ENCODE measurements at regions not wholly inside any gene's neighbourhood (a gene's known extent, or its start where the extent isn't known, plus 50 kb on each side); places are given as distances from the start of the nearest gene placed in this dataset.
"Not testable (repeated sequence)": the region's sequence is repeated elsewhere in the genome, so short reads cannot be mapped to it uniquely, and the experiment has no call there.

DNA sequence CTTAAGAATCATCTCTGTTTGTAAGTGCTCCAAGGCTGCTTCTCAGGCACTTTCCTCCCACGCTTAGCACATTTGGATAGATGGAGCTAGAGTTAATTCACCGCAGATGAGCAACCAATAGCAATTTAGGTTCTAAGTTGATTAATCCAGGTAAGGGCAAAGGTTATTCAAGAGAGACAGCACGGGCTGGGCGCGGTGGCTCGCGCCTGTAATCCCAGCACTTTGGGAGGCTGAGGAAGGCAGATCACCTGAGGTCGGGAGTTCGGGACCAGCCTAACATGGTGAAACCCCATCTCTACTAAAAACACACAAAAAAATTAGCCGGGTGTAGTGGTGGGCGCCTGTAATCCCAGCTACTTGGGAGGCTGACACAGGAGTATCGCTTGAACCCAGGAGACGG, 54.5 kb upstream of the UNC13C start:
- DNase-seq = not testable (repeated sequence)

DNA sequence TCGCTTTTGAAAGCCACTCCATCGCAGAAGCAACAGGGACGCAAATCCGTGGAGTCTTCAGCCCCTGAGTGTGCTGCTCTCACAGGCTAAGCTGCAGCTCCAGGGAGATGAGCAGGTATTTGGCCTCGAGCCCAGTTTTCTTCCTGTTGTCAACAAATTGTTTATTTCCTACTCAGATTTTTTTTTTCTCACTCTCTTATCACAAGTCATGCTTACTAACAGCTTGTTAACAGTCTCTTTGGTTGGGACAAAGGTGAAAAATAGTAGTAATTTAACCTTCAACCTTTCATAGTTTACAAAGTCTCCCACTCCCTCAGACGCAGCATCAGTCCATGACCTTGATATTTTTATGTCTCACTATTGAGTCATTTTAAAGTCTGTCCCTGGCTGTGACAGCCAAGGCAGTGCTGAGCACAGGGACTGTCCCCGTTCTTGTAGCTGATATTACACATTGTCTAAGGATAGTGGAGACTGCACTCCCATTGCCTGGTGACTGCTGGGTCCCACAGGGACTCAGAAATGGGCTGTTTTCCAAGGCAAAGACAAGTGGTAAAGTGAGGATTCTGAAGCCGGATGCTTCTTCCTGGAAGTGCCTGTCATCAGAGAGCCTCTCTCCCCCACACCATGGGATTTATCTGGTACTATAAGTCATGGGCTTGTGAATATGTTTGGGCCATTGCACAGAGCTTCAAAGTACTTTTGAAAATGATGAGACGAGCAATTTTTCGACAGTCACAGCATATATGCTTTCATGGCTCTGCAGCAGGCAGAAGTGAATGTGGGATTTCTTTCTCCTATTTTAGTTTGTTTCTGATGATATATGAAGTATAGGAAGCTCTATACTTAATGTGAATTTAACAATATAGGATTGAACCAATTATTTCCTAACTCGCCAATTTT, 59.8 kb upstream of the UNC13C start:
- DNase-seq = no peak

DNA sequence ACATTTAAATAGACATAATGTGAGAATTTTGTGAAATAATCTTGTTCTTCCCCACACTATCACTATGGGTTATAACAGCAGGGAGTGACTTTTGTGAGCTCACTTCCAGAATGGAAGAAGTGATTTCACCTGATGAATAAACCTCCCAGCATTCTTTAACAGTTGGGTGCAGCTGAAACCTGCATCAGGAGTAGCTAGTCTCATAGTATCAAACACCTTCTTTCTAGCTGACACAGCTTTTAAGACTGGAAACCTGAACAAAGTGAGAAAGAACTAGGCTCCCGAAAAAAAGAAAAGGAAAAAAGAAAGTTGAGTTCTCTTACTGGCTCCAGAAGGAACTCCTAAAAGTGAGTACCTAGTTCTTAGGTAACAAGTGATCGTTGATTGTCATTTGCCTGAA, 61.1 kb upstream of the UNC13C start:
- no peak for DNase-seq

DNA sequence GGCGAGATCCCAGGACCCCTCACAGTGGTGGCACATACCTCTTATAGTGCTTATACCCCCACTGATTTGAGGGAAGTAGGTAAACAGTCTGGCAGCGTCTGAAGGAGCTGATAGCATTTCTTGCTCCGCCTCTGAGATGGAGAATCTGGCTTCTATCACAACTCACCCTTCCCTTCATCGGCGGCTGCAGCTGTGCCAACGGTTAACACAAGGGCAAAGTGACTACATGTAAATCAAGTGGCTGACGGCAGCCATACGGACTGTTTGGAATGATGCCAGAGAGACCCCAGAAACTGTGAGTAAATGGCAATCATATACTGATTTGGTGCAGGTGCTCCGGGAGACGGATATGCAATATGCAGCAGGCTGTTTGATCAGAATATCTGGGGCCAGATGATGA, 66.8 kb upstream of the UNC13C start:
- DNase-seq = no peak

DNA sequence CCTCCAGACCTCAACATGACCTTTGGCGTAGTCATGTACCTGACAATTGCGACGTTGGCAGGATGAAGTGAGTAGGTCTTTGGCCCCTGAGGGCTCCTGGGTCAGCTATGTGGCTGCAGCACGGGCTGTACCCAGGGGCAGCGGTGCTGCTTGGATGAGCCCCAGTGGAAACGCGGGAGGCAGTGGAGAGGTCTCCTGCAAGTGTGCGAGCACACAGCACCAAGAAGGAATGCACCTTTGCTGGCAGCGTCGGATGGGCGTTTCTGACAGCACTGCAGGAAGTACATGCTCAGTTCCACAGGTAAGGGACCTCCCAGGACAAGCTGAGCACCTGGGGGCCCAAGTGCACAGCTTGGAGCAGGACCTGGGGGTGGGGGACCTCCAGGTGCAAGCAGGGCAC, 67.4 kb upstream of the UNC13C start:
- DNase-seq = no peak

DNA sequence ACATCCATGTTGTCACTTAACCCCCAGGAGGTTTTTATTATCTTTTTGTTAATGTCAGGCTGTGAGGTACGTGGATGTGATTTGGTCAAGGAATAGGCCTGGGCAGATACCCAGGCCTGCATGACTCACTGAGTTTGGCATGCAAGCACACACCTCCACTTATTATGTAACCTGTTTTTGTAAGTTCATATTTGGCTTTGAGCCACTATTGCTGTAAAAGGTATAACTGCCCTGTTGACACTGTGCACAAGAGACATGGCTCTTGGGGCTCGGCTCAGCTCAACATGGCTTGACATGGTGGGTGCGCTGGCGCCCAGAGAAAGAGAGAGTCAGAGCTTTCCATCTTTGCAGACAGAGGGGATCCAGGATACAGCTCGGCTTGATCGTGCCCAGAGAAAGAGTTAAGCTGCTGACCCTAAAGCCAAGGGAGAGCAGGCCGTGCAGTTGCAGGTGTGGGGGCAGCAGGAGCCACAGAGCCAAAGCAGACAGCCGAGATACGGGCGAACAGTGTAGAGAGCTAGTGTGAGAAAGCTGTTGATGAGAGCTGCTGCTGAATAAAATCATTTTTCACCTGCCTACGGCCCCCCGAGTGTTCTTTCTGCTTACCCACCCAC, 67.9 kb upstream of the UNC13C start:
- DNase-seq = no peak

DNA sequence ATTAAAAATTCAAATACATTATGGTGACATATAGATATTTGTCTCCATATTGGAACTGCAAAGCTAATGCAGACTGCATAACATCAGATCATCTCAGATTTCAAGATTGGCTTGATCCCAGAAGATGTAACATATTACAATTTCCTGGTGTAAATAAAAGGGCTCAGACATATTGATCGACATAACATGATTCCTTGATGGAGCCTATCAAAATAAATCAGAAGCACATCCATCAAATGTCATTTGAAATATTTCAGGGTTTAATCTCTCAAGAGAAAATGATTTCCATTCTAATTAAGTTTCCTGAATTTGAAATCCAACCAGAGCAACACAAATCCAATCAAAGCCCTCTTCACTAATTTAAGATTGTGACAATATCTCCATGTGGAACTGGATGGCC, 75.1 kb upstream of the UNC13C start:
- no peak for DNase-seq

DNA sequence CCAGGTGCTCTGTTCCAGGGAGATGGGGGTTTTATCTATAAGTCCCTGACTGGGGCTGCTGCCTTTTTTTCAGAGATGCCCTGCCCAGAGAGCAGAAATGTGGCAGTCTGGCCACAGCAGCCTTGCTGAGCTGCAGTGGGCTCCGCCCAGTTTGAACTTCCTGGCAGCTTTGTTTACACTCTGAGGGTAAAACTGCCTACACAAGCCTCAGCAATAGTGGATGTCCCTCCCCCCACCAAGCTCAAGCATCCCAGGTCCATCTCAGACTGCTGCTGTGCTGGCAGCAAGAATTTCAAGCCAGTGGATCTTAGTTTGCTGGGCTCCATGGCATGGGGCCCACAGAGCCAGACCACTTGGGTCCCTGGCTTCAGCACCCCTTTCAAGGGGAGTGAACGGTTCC, 84.8 kb upstream of the UNC13C start:
- not testable (repeated sequence) for DNase-seq

DNA sequence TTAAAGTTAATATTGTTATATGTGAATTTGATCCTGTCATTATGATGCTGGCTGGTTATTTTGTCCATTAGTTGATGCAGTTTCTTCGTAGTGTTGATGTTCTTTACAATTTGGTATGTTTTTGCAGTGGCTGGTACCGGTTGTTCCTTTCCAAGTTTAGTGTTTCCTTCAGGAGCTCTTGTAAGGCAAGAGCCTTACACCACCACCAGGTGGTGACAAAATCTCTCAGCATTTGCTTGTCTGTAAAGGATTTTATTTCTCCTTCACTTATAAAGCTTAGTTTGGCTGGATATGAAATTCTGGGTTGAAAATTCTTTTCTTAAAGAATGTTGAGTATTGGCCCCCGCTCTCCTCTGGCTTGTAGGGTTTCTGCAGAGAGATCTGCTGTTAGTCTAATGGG, 86.4 kb upstream of the UNC13C start:
- DNase-seq = not testable (repeated sequence)

DNA sequence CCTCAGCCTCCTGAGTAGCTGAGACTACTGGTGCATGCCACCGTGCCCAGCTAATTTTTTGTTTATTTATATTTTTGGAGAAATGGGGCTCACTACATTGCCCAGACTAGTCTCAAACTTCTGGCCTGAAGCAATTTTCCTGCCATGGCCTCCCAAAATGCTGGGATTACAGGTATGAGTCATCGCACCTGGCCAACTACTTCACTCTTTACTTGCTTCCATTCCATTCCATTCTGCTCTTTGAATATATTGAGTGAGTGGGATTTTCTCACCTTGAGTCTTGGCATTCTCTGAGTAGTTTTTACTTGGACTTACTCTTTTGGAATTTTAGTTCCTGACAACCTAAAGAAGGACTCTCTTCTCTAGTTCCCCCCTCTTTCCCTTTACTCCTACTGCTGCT, 93.8 kb upstream of the UNC13C start:
- DNase-seq = no peak

DNA sequence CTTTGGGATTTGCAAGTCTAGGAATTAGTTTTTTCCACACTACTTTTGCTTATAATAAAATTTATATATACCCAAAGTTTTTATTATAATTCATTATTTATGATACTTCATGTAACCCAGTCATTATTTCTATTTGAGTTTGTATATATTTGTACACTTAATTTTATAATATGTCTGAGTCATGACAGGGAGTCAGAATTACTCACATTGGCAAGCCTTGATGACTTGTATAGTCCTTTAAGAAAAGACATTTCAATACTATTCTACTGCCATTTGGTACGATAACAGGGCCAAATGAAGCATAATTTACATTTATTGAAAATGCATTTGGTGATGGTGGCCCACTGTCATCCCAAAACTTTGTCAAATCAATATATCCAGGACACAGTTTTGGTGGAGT, 95.9 kb upstream of the UNC13C start:
- DNase-seq = no peak

DNA sequence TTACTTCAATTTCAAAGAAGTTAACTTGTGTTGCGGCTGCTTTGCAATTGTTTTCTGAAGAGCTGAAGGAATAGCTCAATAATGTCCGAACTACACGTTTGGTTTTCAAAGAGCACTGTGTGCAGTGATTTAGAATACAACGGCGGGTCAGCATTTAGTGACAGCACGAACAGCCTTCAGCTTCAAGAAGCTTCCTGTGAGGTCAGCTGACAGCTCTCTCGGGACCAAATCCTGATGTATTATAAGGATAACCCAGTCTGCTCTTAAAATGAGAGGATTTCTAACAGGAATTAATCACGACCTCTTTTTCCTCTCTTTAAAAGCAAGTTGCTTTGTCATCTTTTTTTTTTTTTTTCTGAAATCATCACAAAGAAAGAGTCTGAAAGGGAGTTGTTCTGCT, 97.9 kb upstream of the UNC13C start:
- no peak for DNase-seq

DNA sequence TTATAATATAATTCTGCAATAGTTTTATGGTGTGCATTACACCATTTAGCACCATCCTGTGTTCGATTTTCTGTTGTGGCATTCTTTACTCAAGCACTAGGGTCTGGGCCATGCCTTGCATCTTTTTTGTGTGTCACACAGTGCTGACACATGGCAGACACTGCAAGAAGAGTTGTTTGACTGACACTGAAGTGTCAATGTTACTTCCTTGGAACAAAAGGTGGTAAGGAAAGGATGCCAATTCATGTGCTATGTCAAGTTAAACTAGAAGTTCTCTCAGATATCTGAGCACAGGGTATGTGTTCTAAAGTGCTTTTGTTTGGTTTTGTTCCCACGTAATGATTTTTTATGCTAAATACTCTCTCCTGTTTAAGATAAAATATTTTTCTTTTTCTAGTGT, 102.5 kb upstream of the UNC13C start:
- DNase-seq = no peak

DNA sequence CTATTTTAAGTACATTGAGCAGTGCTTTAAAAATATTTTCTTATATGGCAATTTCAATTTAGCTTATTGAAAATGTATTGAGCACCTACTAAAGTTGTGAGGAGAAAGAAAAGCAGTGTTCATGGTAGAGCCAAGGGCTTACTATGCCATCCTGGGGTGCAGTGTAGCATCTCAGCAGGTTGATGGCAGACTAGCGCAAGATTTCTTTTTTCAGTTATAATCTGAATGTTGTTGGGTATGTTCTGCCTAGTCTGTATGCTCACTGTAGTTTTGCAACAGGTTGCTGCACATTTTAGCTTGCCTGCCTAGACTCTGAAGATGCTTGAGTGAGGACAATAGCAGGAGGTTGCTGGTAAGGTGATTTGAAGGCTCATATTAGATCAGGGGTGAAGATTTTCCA, 103.1 kb upstream of the UNC13C start:
- DNase-seq = no peak

DNA sequence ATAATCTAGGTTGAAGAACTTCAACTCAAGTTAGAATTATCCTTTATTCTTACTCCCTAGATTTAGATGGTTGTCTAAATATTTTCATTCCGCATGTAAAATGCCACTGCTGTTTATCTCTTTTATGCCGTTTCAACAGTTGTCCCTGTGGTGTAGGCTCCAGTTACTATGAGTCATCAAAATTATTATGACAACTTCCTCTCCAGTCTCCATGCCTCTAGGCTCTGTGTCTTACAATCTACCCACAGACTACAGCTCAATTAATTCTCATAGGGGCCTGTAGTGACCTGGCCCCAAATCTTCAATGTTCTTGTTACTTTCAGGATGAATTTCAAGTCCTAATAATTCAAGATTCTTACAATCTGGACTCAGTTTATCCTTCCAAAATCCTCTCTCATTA, 105.8 kb upstream of the UNC13C start:
- DNase-seq = no peak

DNA sequence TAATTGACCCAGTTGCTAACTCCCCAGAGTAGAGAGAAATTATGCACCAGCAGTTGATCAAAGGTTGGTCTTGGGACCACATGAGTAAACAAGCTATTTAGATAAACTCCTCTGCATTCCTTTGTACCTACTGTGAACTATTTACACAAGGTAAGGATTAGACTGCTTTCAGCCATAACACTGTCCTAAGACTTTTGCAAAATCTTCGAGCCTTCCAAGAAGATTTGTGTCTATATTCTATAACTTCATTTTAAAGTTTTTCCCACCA, 108.5 kb upstream of the UNC13C start:
- no peak for DNase-seq

DNA sequence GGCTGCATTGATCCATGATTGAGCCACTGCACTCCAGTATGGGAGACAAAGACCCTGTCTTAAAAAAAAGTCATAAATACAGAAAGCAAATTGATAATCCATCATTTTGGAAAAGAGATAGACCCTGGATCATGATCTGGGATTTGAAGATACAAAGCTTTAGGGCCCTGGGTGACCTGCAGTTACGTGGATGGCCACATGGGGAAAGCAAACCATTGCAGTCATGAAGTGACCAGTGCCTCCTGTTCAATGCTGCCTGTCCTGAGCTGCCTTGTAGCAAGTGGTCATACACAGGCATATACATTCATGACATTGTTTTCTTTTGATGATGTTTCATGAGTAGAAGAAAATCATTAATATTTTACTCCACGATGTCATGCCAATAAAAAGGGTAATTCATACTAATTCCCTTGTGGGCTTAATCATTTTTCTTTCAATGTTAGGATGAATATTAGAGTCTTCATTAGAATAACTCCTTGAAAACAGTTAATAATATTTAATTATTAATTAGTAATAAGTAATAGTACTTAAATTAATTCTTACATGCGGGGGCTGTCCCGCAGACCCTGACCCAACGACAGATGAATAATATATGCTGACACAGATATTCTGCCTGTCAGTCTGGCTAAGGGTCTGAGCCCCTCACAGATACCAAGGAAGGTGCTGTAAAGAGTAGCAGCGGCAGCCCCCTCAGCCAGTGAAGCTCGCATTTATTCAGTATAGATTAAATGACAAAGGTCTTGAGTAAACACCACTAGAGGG, 109.0 kb upstream of the UNC13C start:
- no peak for DNase-seq

DNA sequence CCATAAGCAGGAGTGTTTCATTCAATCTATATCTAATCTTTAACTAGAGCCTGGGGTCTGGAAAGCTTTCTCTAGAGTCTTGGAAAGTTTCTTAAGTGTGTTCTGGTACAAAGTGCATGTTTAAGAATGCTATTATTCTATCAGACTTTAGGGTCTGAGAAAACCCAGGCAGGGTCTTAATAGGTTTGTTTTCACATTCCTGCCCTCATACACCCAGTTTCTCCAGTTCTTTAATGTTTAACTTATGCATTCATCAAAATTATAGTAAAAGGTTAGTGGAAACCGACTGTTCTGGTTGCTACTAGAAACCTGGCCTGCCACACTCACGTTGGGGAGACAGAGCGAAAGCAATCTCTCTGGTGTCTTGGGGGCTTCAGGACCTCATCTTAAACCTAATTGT, 102.9 kb upstream of the WDR72 start:
- no peak for DNase-seq

DNA sequence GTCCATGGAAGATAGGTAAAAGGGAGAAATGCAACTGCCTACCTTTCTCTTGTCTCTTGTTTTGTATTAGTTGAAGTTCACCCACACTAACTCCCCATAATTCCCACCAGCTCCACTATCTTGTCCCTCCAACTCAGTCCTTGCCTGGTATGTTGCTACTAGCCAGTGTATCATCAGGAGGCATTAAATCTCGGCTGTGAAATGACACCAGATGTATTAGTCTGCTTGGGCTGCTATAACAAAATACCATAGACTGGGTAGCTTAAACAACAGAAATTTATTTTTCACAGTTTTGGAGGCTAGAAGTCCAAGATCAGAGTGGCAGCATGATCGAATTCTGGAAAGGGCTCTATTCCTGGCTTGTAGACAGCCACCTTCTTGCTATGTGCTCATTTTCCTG, 102.3 kb upstream of the WDR72 start:
- no peak for DNase-seq

DNA sequence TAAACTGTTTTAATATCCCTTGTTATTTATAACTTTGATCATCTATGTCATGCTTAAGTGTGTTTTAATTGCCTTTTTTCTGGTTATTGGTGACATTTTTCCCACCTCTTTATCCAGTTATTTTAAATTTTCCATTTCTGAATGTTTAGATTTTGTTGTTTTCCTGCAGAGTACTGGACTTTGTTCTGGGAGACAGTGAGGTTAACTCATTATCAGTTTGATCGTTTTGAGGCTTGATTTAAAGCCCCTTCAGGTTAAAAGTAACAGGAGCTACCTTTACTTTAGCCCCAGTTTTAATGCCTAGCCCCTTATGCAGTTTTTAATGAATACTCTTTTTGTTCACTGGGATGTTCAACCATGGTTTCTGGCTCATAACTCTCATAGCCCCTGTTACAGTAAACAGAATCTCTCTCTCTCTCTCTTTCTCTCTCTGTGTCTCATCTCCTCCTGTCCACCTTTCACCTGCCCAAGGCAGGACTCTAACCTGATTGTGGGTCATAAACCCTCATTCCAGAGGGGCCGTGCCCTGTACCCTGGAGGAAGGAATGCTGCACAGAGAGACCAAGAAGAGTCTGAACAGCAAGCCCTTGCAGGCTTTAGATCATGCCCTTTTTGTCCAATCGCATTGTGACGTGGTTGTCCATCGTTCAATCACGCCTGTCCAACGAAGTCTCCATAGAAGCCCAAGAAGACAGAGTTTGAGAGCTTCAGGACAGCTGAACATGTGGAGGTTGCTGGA, 91.8 kb upstream of the WDR72 start:
- DNase-seq = no peak

DNA sequence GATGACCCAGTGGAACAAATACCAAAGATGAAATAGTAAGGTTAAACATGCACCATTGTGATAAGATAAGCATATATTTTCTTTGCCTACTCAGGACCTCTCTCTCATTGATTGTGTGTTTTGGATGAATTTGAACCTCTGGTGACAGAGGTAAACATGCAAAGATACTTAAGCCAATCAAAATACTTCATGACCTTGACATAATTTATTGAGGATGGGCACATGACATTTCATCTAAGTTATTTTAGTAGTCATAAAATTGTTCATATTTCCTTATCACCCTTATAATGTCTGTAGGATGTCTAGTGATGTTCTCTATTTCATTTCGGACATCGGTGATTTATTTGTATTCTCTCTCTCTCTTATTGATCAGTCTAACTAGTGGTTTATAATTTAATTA, 88.3 kb upstream of the WDR72 start:
- no peak for DNase-seq

DNA sequence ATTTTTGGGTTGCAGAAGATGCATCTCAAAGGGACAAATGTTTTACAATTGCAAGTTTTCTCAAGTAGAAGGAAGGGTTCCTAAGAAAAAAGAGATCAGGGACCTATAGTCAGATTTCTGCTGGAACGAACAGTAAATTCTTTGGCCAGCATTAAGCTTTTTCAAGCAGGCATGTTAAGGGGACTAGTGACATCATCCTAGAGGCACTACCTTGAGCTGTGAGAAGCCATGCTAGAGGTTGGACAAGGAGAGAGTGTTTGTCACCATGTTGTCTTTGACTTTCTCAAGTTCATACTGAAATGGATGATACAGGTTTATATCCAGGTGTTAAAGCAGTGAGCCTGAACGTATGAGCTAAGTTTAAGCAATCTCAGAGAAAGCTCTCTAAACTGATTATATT, 85.2 kb upstream of the WDR72 start:
- no peak for DNase-seq

DNA sequence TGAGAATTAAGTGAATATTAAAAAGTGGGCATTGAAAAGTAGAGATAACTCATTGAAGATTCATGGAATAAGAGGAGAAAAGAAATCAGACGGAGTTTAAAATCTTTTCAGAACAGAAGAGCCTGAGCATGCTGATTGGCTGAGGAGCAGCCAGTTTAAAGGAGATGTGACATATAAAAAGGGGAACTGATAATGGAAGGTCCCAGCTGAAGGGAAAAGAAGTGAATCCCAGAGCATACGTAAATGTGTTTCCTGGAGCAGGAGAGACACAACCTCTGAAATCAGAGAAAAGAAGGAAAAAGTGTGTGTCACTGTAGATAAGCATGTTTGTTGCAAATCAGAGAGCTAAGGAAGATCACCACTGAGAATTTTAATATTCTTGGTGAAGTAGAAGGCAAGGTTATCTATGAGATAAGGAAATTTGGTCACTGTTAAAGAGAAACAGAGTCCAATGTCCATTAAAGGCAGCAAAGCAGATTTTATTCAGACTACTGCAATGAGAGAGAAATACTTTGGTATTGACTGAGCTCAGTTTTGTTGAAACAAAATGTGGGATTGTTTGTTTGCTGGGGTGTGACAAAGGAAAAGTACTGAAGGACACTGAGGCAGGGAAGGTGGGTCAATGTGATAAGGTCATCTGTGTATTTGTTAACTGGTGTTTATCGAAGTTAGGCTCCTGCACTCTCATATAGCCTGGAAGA, 84.6 kb upstream of the WDR72 start:
- DNase-seq = no peak

Measured in NCI-H146 (cell line).